H1 (cell line): ENCODE measurements at regions not wholly inside any gene's neighbourhood (a gene's known extent, or its start where the extent isn't known, plus 50 kb on each side); places are given as distances from the start of the nearest gene placed in this dataset.

Source experiments
- CTCF ChIA-PET: fragments of 300-600 bp; sonication (Branson Sonifier 250); formaldehyde crosslinking; loops from one replicate; lab custom pipeline; 2021; ENCODE audit not compliant: partially characterized antibody; lab: Charles Lee
- POLR2A ChIA-PET: fragments of 300-600 bp; sonication (Branson Sonifier 250); formaldehyde crosslinking; loops from one replicate; lab custom pipeline; 2021; ENCODE audit warnings: inconsistent platforms; ENCODE audit not compliant: partially characterized antibody; lab: Charles Lee
- DNase-seq, 2 experiments: peaks; one replicate each; pipeline versions ENCODE4 v3.0.0 to v3.0.0-alpha.2; 2010 to 2022; ENCODE audit warnings: low spot score in 2 of 2, low read depth in 1 of 2, mixed read lengths in 1 of 2
- FAIRE-seq: peaks from 2 replicates; lab custom pipeline; 2011; peaks lifted over from hg19 to GRCh38; lab: Jason Lieb, UNC
- H2AFZ ChIP-seq: 2 replicates; pipeline ENCODE4 v1.8.1; 2012; ENCODE audit warnings: low read length, inconsistent platforms
- H2AK5ac ChIP-seq: 2 replicates; pipeline ENCODE4 v1.6.1; 2013; ENCODE audit warnings: low read depth, low read length
- H2BK120ac ChIP-seq: replicated peaks from 2 replicates; pipeline ENCODE3; 2013; ENCODE audit warnings: low read depth, low read length, inconsistent platforms
- H2BK12ac ChIP-seq: 2 replicates; pipeline ENCODE4 v1.6.1; 2013; ENCODE audit warnings: low read depth, low read length
- H2BK15ac ChIP-seq: 2 replicates; pipeline ENCODE4 v1.6.1; 2013; ENCODE audit warnings: low read length
- H2BK20ac ChIP-seq: 2 replicates; pipeline ENCODE4 v1.6.1; 2013; ENCODE audit warnings: low read length
- H2BK5ac ChIP-seq: 2 replicates; pipeline ENCODE4 v1.6.1; 2013; ENCODE audit warnings: low read depth, low read length
- H3K14ac ChIP-seq: 2 replicates; pipeline ENCODE4 v1.6.1; 2013; ENCODE audit warnings: inconsistent platforms; ENCODE audit not compliant: insufficient read length
- H3K18ac ChIP-seq: 2 replicates; pipeline ENCODE4 v1.6.1; 2013; ENCODE audit warnings: low read length; ENCODE audit errors: extremely low read depth
- H3K23ac ChIP-seq: 2 replicates; pipeline ENCODE4 v1.6.1; 2013; ENCODE audit warnings: inconsistent platforms; ENCODE audit not compliant: insufficient read length
- H3K23me2 ChIP-seq: 2 replicates; pipeline ENCODE4 v1.6.1; 2013; ENCODE audit warnings: low read depth, low read length
- H3K27ac ChIP-seq: 2 replicates; pipeline ENCODE4 v1.6.1; 2011; ENCODE audit warnings: low read depth, low read length, inconsistent platforms
- H3K27me3 ChIP-seq, 4 experiments: replicated peaks in 1 of 4; 1 replicate in 1 of 4; 2 replicates in 3 of 4; pipeline versions ENCODE4 v1.6.1 to v1.8.1; 2011 to 2013; ENCODE audit warnings: low read length in 3 of 4, mild to moderate bottlenecking in 3 of 4, inconsistent platforms in 2 of 4, mixed read lengths in 2 of 4, moderate library complexity in 1 of 4; ENCODE audit not compliant: control insufficient read depth in 3 of 4, insufficient read depth in 3 of 4; ENCODE audit errors: extremely low read depth in 1 of 4
- H3K36me3 ChIP-seq, 4 experiments: 2 replicates each; pipeline versions ENCODE4 v1.6.1 to v1.8.1; 2011 to 2013; ENCODE audit warnings: mild to moderate bottlenecking in 4 of 4, low read length in 3 of 4, moderate library complexity in 2 of 4, control low read depth in 1 of 4, inconsistent platforms in 1 of 4; ENCODE audit not compliant: insufficient read depth in 4 of 4, control insufficient read depth in 2 of 4
- H3K4ac ChIP-seq: replicated peaks from 2 replicates; pipeline ENCODE3; 2013; ENCODE audit warnings: low read length, low read depth, mixed read lengths, inconsistent platforms; ENCODE audit not compliant: insufficient read length
- H3K4me1 ChIP-seq, 4 experiments: replicated peaks in 1 of 4; 1 replicate in 1 of 4; 2 replicates in 3 of 4; pipeline versions ENCODE4 v1.6.1 to v1.8.1; 2011 to 2013; ENCODE audit warnings: low read length in 3 of 4, inconsistent platforms in 2 of 4, mixed read lengths in 1 of 4; ENCODE audit not compliant: insufficient read depth in 4 of 4, control insufficient read depth in 3 of 4
- H3K4me2 ChIP-seq, 2 experiments: 2 replicates each; pipeline versions ENCODE4 v1.6.1 to v1.8.1; 2011 to 2013; ENCODE audit warnings: low read depth in 2 of 2, low read length in 2 of 2, control low read depth in 1 of 2, inconsistent platforms in 1 of 2, mild to moderate bottlenecking in 1 of 2; ENCODE audit not compliant: insufficient read depth in 1 of 2
- H3K4me3 ChIP-seq, 4 experiments: fragments of 200-600, 300-600 bp in 1 of 4; sonication (generic), shearing (Covaris generic), sonication (Bioruptor Twin) in 1 of 4; 2 replicates each; pipeline versions ENCODE4 v1.5.1 to v1.8.1; 2011 to 2016; ENCODE audit warnings: low read length in 4 of 4, low read depth in 3 of 4, control low read depth in 2 of 4, inconsistent platforms in 2 of 4, mild to moderate bottlenecking in 2 of 4, mixed read lengths in 1 of 4, moderate library complexity in 1 of 4; ENCODE audit not compliant: insufficient read depth in 2 of 4; ENCODE audit errors: extremely low read depth in 1 of 4
- H3K56ac ChIP-seq: replicated peaks from 2 replicates; pipeline ENCODE3; 2013; ENCODE audit warnings: low read depth, mild to moderate bottlenecking, mixed read lengths, low read length, inconsistent platforms; ENCODE audit not compliant: insufficient read length
- H3K79me1 ChIP-seq: 2 replicates; pipeline ENCODE4 v1.6.1; 2013; ENCODE audit warnings: low read depth, low read length, control low read depth
- H3K79me2 ChIP-seq, 2 experiments: 2 replicates each; pipeline versions ENCODE4 v1.6.1 to v1.8.1; 2012 to 2013; ENCODE audit warnings: low read length in 2 of 2, mild to moderate bottlenecking in 2 of 2, inconsistent platforms in 1 of 2; ENCODE audit not compliant: insufficient read depth in 2 of 2, control insufficient read depth in 1 of 2
- H3K9ac ChIP-seq, 4 experiments: replicated peaks in 1 of 4; 1 replicate in 1 of 4; 2 replicates in 3 of 4; pipeline versions ENCODE4 v1.6.1 to v1.8.1; 2011 to 2013; ENCODE audit warnings: low read depth in 3 of 4, low read length in 3 of 4, control low read depth in 2 of 4, mild to moderate bottlenecking in 2 of 4, moderate library complexity in 2 of 4, inconsistent platforms in 1 of 4; ENCODE audit errors: extremely low read depth in 1 of 4
- H3K9me3 ChIP-seq, 2 experiments: 2 replicates each; pipeline versions ENCODE4 v1.6.1 to v1.8.1; 2012 to 2013; ENCODE audit warnings: mild to moderate bottlenecking in 2 of 2, moderate library complexity in 2 of 2, control low read depth in 1 of 2, inconsistent platforms in 1 of 2, low read depth in 1 of 2, low read length in 1 of 2, mixed read lengths in 1 of 2; ENCODE audit not compliant: insufficient read depth in 2 of 2
- H4K20me1 ChIP-seq, 2 experiments: replicated peaks in 1 of 2; 2 replicates each; pipeline versions ENCODE3 to v1.8.1; 2011 to 2013; ENCODE audit warnings: inconsistent platforms in 2 of 2, low read length in 2 of 2, mild to moderate bottlenecking in 1 of 2; ENCODE audit not compliant: insufficient read depth in 2 of 2, control insufficient read depth in 1 of 2
- H4K5ac ChIP-seq: 2 replicates; pipeline ENCODE4 v1.6.1; 2013; ENCODE audit warnings: low read length, low read depth, mixed read lengths, inconsistent platforms; ENCODE audit not compliant: insufficient read length
- H4K8ac ChIP-seq: 2 replicates; pipeline ENCODE4 v1.8.0; 2013; ENCODE audit warnings: mild to moderate bottlenecking, moderate library complexity, low read length, inconsistent platforms; ENCODE audit not compliant: insufficient read depth; ENCODE audit errors: extremely low read depth
- H4K91ac ChIP-seq: replicated peaks from 2 replicates; pipeline ENCODE3; 2013; ENCODE audit warnings: low read length, mixed read lengths, inconsistent platforms; ENCODE audit not compliant: insufficient read length
- BACH1 ChIP-seq: IDR thresholded peaks from 2 replicates; pipeline ENCODE4 v1.6.1; 2012; ENCODE audit warnings: low read length, improper control_type of control experiment
- EGR1 ChIP-seq: IDR thresholded peaks from 2 replicates; pipeline ENCODE4 v1.6.1; 2011; ENCODE audit warnings: low read depth, low read length, borderline replicate concordance
- EZH2 ChIP-seq: fragments of 200-600 bp; sonication (generic); IDR thresholded peaks from 2 replicates; pipeline ENCODE4 v1.7.1; 2012; ENCODE audit warnings: low read depth, mild to moderate bottlenecking, moderate library complexity, low read length, inconsistent platforms; ENCODE audit not compliant: severe bottlenecking
- GTF2F1 ChIP-seq: IDR thresholded peaks from 2 replicates; pipeline ENCODE4 v1.6.1; 2012; ENCODE audit warnings: low read depth, low read length, improper control_type of control experiment, borderline replicate concordance
- HDAC6 ChIP-seq: IDR thresholded peaks from one replicate; pipeline ENCODE4 v1.7.1; 2012; ENCODE audit warnings: low read depth, mild to moderate bottlenecking, inconsistent platforms, low read length, moderate library complexity
- JUN ChIP-seq: IDR thresholded peaks from 2 replicates; pipeline ENCODE4 v1.6.1; 2011; ENCODE audit warnings: low read depth, mild to moderate bottlenecking, improper control_type of control experiment, low read length
- NANOG ChIP-seq: IDR thresholded peaks from 2 replicates; pipeline ENCODE4 v1.6.1; 2011; ENCODE audit warnings: low read length, low read depth, mild to moderate bottlenecking, inconsistent platforms; ENCODE audit not compliant: insufficient read depth, poor library complexity, severe bottlenecking
- NRF1 ChIP-seq: IDR thresholded peaks from 2 replicates; pipeline ENCODE4 v1.6.1; 2011; ENCODE audit warnings: mild to moderate bottlenecking, low read depth, low read length, improper control_type of control experiment
- RNF2 ChIP-seq: fragments of 200-900, 300-1000 bp; sonication (generic); IDR thresholded peaks from 2 replicates; pipeline ENCODE4 v1.7.1; 2016; ENCODE audit warnings: borderline replicate concordance, low read depth, mild to moderate bottlenecking, antibody characterized with exemption, low read length; ENCODE audit not compliant: poor library complexity, severe bottlenecking; ENCODE audit errors: missing control alignments
- SP2 ChIP-seq: IDR thresholded peaks from 2 replicates; pipeline ENCODE4 v1.6.1; 2012; ENCODE audit warnings: mild to moderate bottlenecking, low read length, inconsistent platforms
- SRF ChIP-seq: IDR thresholded peaks from 2 replicates; pipeline ENCODE4 v1.6.1; 2011; ENCODE audit warnings: mild to moderate bottlenecking, low read depth, low read length, moderate library complexity
- WGBS, 2 experiments: shearing (Covaris generic) in 1 of 2; methylation state at CpG; one replicate each; pipeline versions ENCODE4 v1.1.6 to v1.1.7; 2013 to 2015; ENCODE audit warnings: low lambda C conversion rate in 2 of 2, mixed read lengths in 2 of 2, inconsistent platforms in 1 of 2, low coverage in 1 of 2, missing lambda C conversion rate in 1 of 2; ENCODE audit not compliant: insufficient replicate concordance in 2 of 2, insufficient coverage in 1 of 2, insufficient read length in 1 of 2; ENCODE audit errors: extremely low coverage in 1 of 2, missing lambda C conversion rate in 1 of 2; 5-methylcytosine and 5-hydroxymethylcytosine counted together
- TF ChIP-seq, protein P1 (sequence below): IDR thresholded peaks from 2 replicates; pipeline ENCODE4 v1.6.1; 2012; ENCODE audit warnings: inconsistent platforms

DNA sequence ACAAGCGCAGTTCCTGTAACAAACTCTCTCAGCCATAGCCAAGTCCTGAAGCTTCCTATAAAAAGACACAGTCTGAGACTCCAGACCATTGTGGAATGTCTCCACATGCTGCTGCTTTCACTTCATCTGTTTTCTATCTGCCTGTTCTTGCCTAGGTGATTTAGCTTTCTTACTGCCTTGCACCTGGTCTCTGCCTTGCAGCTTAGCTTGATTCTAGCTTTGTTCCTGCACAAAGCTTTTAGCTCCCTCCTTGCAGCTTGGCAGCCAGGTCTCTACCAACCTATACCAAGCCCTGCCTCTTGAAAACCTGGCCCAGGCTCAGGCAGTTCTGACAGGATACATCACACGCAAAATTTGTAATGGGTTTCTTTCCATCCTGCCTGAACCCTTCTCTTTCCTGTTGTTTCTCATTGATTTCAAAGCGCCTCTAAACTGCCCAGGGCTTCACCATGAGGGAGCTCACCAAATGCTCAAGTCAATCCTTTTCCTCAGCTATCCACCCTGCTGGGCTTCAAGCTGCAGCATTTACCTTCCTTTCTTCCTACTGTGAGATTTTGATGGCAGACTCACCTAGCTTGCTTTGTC, 941.3 kb upstream of the NXPH2 start:
- Histone ChIP-seq H3K4me3 (no peak overlapping the region), H3K4me2 (peak overlapping the region; percentile 45 to 53), H2BK15ac (no peak overlapping the region), H3K79me1 (no peaks in the 10 kb centered on the region), H2BK12ac (peak overlapping the region; percentile 91; the same call in 1 of the 2 replicates), H3K23me2 (no peaks in the 10 kb centered on the region), H2BK5ac (peak overlapping the region; percentile 48; the same call in 1 of the 2 replicates), H3K79me2 (no peaks in the 10 kb centered on the region), H3K4me1 (peaks cover 2 to 9% (median 4%) of the 10 kb centered on the region in 4 experiments; a peak in 4 of 7 replicates), H2BK20ac (peak overlapping the region; percentile 2; the same call in 1 of the 2 replicates), H4K20me1 (no peaks in the 10 kb centered on the region), H3K18ac (no peak overlapping the region; the same call in 1 of the 2 replicates), H3K56ac (no peak overlapping the region), H3K14ac (no peak overlapping the region), H3K27ac (no peak overlapping the region), H4K8ac (no peak overlapping the region), H2AK5ac (no peak overlapping the region), H2BK120ac (no peak overlapping the region), H3K23ac (no peak overlapping the region), H4K91ac (no peak overlapping the region), H3K9me3 (no peaks in the 10 kb centered on the region), H4K5ac (no peak overlapping the region), H3K4ac (no peak overlapping the region), H3K9ac (no peak overlapping the region), H3K27me3 (no peaks in the 10 kb centered on the region; a peak in 1 of 7 replicates), H3K36me3 (no peaks in the 10 kb centered on the region), H2AFZ (no peak overlapping the region)
- peak; percentile 90 for FAIRE-seq
- WGBS, 2 experiments: 38% methylated on average over 3 of the region's 3 CpGs; no CpG with 5 or more reads in 1 of the 2 experiments
- POLR2A ChIA-PET: interaction anchor here (1.3 kb wide), 1 partner anchor 9 kb away, joined by 5 read pairs; no protein-coding TSS in a partner anchor
- CTCF ChIA-PET: interaction anchor here (0.6 to 1.3 kb wide), 5 partner anchors 9 to 689 kb away, joined by 3 read pairs; no protein-coding TSS in a partner anchor
- peak; percentile 43 to 47 for DNase-seq
- no peak for TF ChIP-seq GTF2F1
- TF ChIP-seq NRF1: no peak
- peak; percentile 96 for TF ChIP-seq NANOG
- no peak for TF ChIP-seq EGR1
- TF ChIP-seq, protein P1, sequence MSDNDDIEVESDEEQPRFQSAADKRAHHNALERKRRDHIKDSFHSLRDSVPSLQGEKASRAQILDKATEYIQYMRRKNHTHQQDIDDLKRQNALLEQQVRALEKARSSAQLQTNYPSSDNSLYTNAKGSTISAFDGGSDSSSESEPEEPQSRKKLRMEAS: no peak
- no peak for TF ChIP-seq HDAC6
- no peak for TF ChIP-seq RNF2
- no peak for TF ChIP-seq SRF
- TF ChIP-seq BACH1: no peak
- TF ChIP-seq EZH2: no peak
- no peak for TF ChIP-seq JUN
- TF ChIP-seq SP2: no peak
